Neuron (in vitro differentiated cells): ENCODE measurements at regions not wholly inside any gene's neighbourhood (a gene's known extent, or its start where the extent isn't known, plus 50 kb on each side); places are given as distances from the start of the nearest gene placed in this dataset.

Experiments used
- H2AFZ ChIP-seq: one replicate; pipeline ENCODE4 v1.6.1; 2013; ENCODE audit warnings: low read depth, mild to moderate bottlenecking, inconsistent platforms, low read length, moderate library complexity
- H3K27me3 ChIP-seq: one replicate; pipeline ENCODE4 v1.6.1; 2013; ENCODE audit warnings: low read length; ENCODE audit not compliant: insufficient read depth
- H3K36me3 ChIP-seq: one replicate; pipeline ENCODE4 v1.6.1; 2013; ENCODE audit warnings: low read length; ENCODE audit not compliant: insufficient read depth
- H3K4me1 ChIP-seq: one replicate; pipeline ENCODE4 v1.6.1; 2013; ENCODE audit warnings: low read length; ENCODE audit not compliant: insufficient read depth
- H3K4me3 ChIP-seq: 2 replicates; pipeline ENCODE4 v1.5.1; 2013; ENCODE audit warnings: mild to moderate bottlenecking, low read length, moderate library complexity
- H3K9me3 ChIP-seq: one replicate; pipeline ENCODE4 v1.6.1; 2013; ENCODE audit warnings: low read length

DNA sequence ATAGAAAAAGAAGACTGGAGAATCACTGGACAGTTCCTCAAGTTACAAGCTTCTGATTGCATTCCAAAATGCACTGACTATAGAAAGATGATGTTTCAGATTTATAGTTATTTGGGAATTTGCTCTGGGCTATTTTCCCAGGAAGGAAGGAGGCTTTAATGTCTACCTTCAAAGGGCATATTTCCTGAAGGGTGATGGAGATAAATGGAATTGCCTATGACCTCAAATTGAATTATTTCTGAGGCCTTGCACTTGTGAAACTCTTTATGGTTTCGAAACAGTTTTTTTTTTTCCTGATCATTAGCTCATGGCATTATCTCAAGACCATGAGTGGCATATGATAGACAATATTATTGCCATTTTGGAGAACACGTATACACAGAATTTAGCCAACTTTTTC is 333.9 kb downstream of the METTL15 start:
- Histone ChIP-seq H3K4me3 (no peak overlapping the region), H3K4me1 (peaks cover 6% of the 10 kb centered on the region), H3K9me3 (no peaks in the 10 kb centered on the region), H2AFZ (no peak overlapping the region), H3K27me3 (no peaks in the 10 kb centered on the region), H3K36me3 (no peaks in the 10 kb centered on the region)

DNA sequence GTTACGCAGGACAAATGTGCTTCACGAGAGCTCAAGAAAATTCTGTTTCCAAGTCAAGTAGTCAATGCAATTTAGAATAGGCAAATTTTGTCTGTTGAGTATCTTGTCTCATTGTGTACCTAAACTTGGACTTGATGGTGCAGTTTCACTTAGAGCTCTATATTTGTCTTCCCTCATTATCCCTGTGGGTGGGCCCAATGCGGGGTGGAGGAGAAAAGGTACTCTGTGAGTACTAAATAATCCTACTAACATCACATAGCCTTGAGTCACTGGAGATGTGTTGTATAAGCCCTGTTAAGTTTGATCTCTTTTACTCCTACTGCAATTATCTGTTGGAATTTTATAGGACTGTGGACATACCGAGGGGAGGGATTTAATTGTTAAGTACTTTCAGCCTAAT is 331.2 kb downstream of the METTL15 start:
- no peaks in the 10 kb centered on the region for H3K27me3 ChIP-seq
- H2AFZ ChIP-seq, result no peak overlapping the region
- peaks cover 6% of the 10 kb centered on the region for H3K4me1 ChIP-seq
- no peaks in the 10 kb centered on the region for H3K36me3 ChIP-seq
- no peak overlapping the region for H3K4me3 ChIP-seq
- H3K9me3 ChIP-seq, result no peaks in the 10 kb centered on the region

DNA sequence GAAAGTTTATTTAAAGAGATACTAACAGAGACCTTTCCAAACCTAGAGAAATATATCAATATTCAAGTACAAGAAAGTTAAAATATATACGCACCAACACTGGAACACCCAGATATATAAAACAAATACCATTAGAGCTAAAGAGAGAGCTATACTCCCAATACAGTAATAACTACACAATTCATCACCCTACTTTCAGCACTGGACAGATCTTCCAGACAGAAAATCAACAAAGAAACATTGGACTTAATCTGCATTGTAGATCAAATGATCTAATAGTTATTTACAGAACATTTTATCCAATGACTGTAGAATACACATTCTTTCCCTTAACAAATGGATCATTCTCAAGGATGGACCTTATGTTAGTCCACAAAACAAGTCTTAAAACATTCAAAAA is 311.9 kb downstream of the METTL15 start:
- Histone ChIP-seq H3K9me3 (no peaks in the 10 kb centered on the region), H3K4me3 (no peak overlapping the region), H3K27me3 (no peaks in the 10 kb centered on the region), H2AFZ (no peak overlapping the region), H3K36me3 (no peaks in the 10 kb centered on the region), H3K4me1 (no peaks in the 10 kb centered on the region)

DNA sequence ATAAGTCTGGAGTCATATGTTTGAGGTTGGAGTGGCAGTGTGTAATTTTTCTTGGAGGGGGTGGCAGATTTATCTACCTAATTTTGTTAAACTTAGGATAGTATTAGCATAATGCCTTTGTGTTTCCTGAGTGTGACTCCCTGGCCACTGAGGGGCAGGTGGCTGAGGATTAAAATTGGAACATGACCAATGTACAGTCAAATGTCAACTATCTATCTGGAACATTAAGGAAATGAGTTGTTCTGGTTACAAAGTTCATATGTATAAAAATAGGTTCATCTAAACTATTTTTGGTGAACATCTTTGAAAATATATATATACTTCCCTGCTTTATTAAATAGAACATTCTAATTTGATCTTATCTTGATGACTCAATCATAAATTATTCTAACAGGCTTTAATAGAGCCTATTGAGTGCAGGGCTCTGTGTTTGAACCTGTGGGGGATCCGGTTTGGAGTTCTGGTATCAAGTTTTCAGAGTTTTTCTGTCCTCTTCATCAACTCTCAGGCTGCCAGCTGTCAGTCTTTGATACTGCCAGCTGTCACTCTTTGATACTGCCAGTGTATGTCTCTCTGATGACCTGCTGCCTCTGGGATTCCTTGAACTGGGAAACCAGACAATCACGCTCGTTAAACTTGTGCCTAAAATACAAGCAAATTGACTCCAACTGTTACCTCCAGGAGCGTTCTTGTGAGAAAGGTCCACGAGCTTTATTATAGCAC is 309.6 kb downstream of the METTL15 start:
- H3K27me3 ChIP-seq, result no peaks in the 10 kb centered on the region
- H3K4me3 ChIP-seq, result no peak overlapping the region
- no peaks in the 10 kb centered on the region for H3K4me1 ChIP-seq

DNA sequence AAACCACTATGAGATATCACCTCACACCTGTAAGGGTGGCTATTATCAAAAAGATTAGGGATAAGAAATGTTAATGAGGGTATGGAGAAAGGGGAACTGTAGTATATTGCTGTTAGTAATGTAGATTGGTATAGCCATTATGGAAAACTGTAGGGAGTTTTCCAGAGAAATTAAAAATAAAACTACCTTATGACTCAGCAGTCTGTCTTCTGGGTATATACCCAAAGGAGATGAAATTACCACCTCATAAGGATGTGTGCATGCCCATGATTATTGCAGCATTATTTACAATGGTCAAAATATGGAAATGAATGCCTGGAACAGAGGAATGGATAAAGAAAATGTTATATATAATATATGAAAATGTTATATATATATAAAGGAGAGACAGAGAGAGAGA is 303.8 kb downstream of the METTL15 start:
- no peaks in the 10 kb centered on the region for H3K9me3 ChIP-seq
- no peaks in the 10 kb centered on the region for H3K36me3 ChIP-seq
- H3K27me3 ChIP-seq, result no peaks in the 10 kb centered on the region
- H3K4me3 ChIP-seq, result no peak overlapping the region
- no peaks in the 10 kb centered on the region for H3K4me1 ChIP-seq
- no peak overlapping the region for H2AFZ ChIP-seq

More for the DNA sequence above, 309.6 kb downstream of the METTL15 start:
- Histone ChIP-seq H2AFZ (no peak overlapping the region), H3K36me3 (no peaks in the 10 kb centered on the region), H3K9me3 (no peaks in the 10 kb centered on the region)

DNA sequence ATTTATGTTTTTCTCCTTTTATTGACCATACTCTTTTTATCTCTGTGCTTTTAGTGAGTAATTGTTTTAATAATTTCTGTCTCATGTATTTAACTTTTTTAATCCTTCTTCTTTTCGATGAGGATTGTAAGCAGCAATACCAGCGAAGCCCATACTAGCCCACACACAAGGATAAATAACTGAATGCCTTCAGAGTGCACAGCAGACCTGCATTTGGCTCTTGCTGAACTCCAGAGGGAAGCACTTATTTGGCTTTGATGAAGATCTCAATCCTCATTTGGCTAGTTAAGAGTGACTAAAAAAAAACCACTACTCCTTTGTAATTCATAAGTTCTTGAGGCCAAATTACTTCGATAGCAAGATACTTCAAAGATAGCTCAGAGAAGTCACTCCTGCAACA is 293.3 kb downstream of the METTL15 start:
- no peaks in the 10 kb centered on the region for H3K36me3 ChIP-seq
- no peaks in the 10 kb centered on the region for H3K27me3 ChIP-seq
- H3K4me3 ChIP-seq, result no peak overlapping the region
- no peak overlapping the region for H2AFZ ChIP-seq
- H3K4me1 ChIP-seq, result peaks cover 3% of the 10 kb centered on the region
- H3K9me3 ChIP-seq, result no peaks in the 10 kb centered on the region

DNA sequence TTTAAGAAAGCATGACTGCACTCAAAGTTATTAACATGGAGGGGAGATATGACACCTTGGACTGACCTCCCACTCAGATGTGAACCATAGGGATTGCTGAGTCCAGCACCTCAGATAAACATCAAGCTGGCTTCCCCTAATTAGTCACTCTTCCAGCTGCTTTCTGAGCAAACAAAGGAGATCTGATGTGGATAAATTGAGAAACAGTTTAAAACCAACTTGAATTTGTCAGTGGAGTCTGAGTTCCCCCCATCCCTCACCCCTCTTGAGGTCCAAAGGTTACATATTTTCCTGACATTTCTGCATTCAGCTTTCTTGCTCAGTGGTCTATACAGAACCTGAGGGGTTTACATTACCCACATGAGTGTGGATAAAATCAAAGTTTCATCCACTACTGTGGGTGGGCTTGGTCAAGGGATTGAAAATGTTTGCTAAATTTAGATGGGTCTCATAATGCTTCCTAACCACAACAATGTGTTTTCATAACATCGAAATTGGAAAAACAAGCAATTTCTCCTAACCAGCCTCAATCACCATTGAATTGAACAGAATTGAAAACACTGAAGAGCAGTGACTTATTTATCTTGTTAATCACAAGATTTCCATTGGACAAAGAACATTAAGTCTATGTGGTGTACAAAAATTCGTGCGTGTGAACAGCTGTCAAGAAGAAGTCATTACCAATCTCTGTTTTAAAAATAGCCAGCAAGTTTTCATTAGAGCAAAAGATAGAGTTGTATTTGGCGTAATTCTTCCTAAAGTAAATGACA is 292.3 kb downstream of the METTL15 start:
- no peak overlapping the region for H3K4me3 ChIP-seq

DNA sequence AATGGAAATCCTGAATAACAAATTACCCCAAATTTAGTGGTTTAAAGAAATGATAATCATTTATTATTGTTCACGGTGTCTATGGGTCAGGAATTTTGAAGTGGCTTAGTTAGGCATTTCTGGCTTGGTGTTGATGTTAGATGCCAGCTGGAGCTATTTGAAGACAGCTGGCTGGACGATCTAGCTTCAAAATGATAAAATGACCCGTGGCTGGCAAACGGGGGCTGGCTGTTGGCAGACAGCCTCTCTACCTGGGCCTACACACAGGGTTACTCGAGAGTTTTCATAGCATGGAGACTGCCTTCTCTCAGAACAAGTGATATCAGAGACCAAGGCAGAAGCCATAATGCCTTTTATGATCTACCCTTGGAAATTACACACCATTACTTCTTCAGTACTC is 285.2 kb downstream of the METTL15 start:
- H2AFZ ChIP-seq, result no peak overlapping the region
- no peaks in the 10 kb centered on the region for H3K9me3 ChIP-seq
- H3K36me3 ChIP-seq, result no peaks in the 10 kb centered on the region
- H3K27me3 ChIP-seq, result no peaks in the 10 kb centered on the region
- H3K4me3 ChIP-seq, result no peak overlapping the region
- no peaks in the 10 kb centered on the region for H3K4me1 ChIP-seq

More for the DNA sequence above, 292.3 kb downstream of the METTL15 start:
- Histone ChIP-seq H3K4me1 (peaks cover 3% of the 10 kb centered on the region), H3K27me3 (no peaks in the 10 kb centered on the region), H2AFZ (no peak overlapping the region), H3K9me3 (no peaks in the 10 kb centered on the region), H3K36me3 (no peaks in the 10 kb centered on the region)

DNA sequence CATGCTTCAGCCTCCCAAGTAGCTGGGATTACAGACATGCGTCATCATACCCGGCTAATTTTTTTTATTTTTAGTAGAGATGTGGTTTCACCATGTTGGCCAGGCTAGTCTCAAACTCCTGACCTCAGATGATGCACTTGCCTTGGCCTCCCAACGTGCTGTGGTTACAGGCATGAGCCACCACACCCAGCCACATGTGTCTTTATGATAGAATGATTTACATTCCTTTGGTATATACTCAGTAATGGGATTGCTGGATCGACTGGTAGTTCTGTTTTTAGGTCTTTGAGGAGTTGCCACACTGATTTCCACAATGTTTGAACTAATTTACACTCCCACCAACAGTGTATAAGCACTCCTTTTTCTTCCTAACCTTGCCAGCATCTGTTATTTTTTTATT is 276.2 kb downstream of the METTL15 start:
- Histone ChIP-seq H3K9me3 (no peaks in the 10 kb centered on the region), H2AFZ (no peak overlapping the region), H3K4me1 (no peaks in the 10 kb centered on the region), H3K4me3 (no peak overlapping the region), H3K27me3 (no peaks in the 10 kb centered on the region), H3K36me3 (no peaks in the 10 kb centered on the region)

DNA sequence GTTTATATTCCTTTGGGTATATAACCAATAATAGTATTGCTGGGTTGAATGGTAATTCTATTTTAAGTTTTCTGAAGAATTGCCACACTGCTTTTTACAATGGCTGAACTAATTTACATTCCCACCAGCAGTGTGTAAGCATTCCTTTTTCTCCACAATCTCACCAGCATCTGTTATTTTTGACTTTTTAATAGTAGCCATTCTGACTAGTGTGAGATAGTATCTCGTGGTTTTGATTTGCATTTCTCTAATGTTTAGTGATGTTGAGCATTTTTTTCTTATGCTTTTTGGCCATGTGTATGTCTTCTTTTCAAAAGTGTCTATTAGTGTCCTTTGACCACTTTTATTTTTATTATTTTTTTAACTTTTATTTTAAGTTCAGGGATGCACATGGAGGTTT is 275.3 kb downstream of the METTL15 start:
- H3K36me3 ChIP-seq, result no peaks in the 10 kb centered on the region
- H3K4me1 ChIP-seq, result no peaks in the 10 kb centered on the region
- no peaks in the 10 kb centered on the region for H3K9me3 ChIP-seq
- no peak overlapping the region for H2AFZ ChIP-seq
- H3K27me3 ChIP-seq, result no peaks in the 10 kb centered on the region
- no peak overlapping the region for H3K4me3 ChIP-seq
